Trophoblast cell (in vitro differentiated cells and primary cell): ENCODE measurements at regions not wholly inside any gene's neighbourhood (a gene's known extent, or its start where the extent isn't known, plus 50 kb on each side); places are given as distances from the start of the nearest gene placed in this dataset.

ENCODE experiments used
- DNase-seq, 2 donors: peaks; one replicate each; pipeline ENCODE4 v3.0.0-alpha.2; 2016
- H2AFZ ChIP-seq: 2 replicates; pipeline ENCODE4 v1.6.1; 2013; ENCODE audit warnings: low read length, moderate library complexity, mild to moderate bottlenecking; ENCODE audit not compliant: insufficient read depth, poor library complexity
- H2AK5ac ChIP-seq: 2 replicates; pipeline ENCODE4 v1.6.1; 2013; ENCODE audit warnings: mild to moderate bottlenecking, low read length
- H2BK120ac ChIP-seq: 2 replicates; pipeline ENCODE4 v1.6.1; 2013; ENCODE audit warnings: low read length, mild to moderate bottlenecking, moderate library complexity; ENCODE audit not compliant: insufficient read depth, poor library complexity
- H2BK12ac ChIP-seq: 2 replicates; pipeline ENCODE4 v1.6.1; 2013; ENCODE audit warnings: mild to moderate bottlenecking, low read length, moderate library complexity
- H2BK5ac ChIP-seq: 2 replicates; pipeline ENCODE4 v1.6.1; 2013; ENCODE audit warnings: low read length, low read depth, moderate library complexity, mild to moderate bottlenecking; ENCODE audit not compliant: poor library complexity
- H3K14ac ChIP-seq: 2 replicates; pipeline ENCODE4 v1.6.1; 2013; ENCODE audit warnings: mild to moderate bottlenecking, low read length
- H3K18ac ChIP-seq: 2 replicates; pipeline ENCODE4 v1.6.1; 2013; ENCODE audit warnings: mild to moderate bottlenecking, low read length
- H3K23ac ChIP-seq: 2 replicates; pipeline ENCODE4 v1.6.1; 2013; ENCODE audit warnings: low read length
- H3K27ac ChIP-seq: 2 replicates; pipeline ENCODE4 v1.5.1; 2013; ENCODE audit warnings: low read depth, mild to moderate bottlenecking, inconsistent platforms, low read length, moderate library complexity
- H3K27me3 ChIP-seq: 2 replicates; pipeline ENCODE4 v1.6.1; 2013; ENCODE audit warnings: inconsistent platforms, mild to moderate bottlenecking, low read length, moderate library complexity; ENCODE audit not compliant: insufficient read depth
- H3K36me3 ChIP-seq, 2 experiments: 1 replicate in 1 of 2; 2 replicates in 1 of 2; pipeline ENCODE4 v1.6.1; 2013; ENCODE audit warnings: low read length in 2 of 2, mild to moderate bottlenecking in 2 of 2, moderate library complexity in 1 of 2; ENCODE audit not compliant: insufficient read depth in 2 of 2, control insufficient read depth in 1 of 2
- H3K4ac ChIP-seq: 2 replicates; pipeline ENCODE4 v1.6.1; 2013; ENCODE audit warnings: low read depth, mild to moderate bottlenecking, low read length, moderate library complexity
- H3K4me1 ChIP-seq, 2 experiments: 1 replicate in 1 of 2; 2 replicates in 1 of 2; pipeline ENCODE4 v1.6.1; 2013; ENCODE audit warnings: low read length in 2 of 2, mild to moderate bottlenecking in 2 of 2, moderate library complexity in 1 of 2; ENCODE audit not compliant: insufficient read depth in 2 of 2, control insufficient read depth in 1 of 2
- H3K4me2 ChIP-seq: 2 replicates; pipeline ENCODE4 v1.6.1; 2013; ENCODE audit warnings: inconsistent platforms, mild to moderate bottlenecking, low read length, moderate library complexity
- H3K4me3 ChIP-seq: 2 replicates; pipeline ENCODE4 v1.5.1; 2013; ENCODE audit warnings: mild to moderate bottlenecking, low read depth, low read length, inconsistent platforms
- H3K79me1 ChIP-seq: one replicate; pipeline ENCODE4 v1.6.1; 2013; ENCODE audit warnings: low read length
- H3K79me2 ChIP-seq: 2 replicates; pipeline ENCODE4 v1.6.1; 2013; ENCODE audit warnings: low read length, mild to moderate bottlenecking; ENCODE audit not compliant: control insufficient read depth, insufficient read depth, poor library complexity
- H3K9ac ChIP-seq: 2 replicates; pipeline ENCODE4 v1.6.1; 2013; ENCODE audit warnings: mild to moderate bottlenecking, low read length
- H3K9me3 ChIP-seq: 2 replicates; pipeline ENCODE4 v1.6.1; 2013; ENCODE audit warnings: low read depth, mild to moderate bottlenecking, control low read depth, inconsistent platforms, low read length; ENCODE audit not compliant: insufficient read depth
- H4K12ac ChIP-seq: 2 replicates; pipeline ENCODE4 v1.6.1; 2013; ENCODE audit warnings: low read depth, mild to moderate bottlenecking, low read length, moderate library complexity
- H4K8ac ChIP-seq: 2 replicates; pipeline ENCODE4 v1.6.1; 2013; ENCODE audit warnings: low read depth, mild to moderate bottlenecking, low read length, moderate library complexity
- H4K91ac ChIP-seq: one replicate; pipeline ENCODE4 v1.6.1; 2013; ENCODE audit warnings: low read depth, mild to moderate bottlenecking, low read length, moderate library complexity
- WGBS: extraction: QIAGEN DNeasy Blood & Tissue Kit; methylation state at CpG from one replicate; pipeline ENCODE4 v1.1.7; 2013; ENCODE audit warnings: missing lambda C conversion rate; ENCODE audit not compliant: insufficient read length, insufficient coverage; ENCODE audit errors: extremely low coverage; 5-methylcytosine and 5-hydroxymethylcytosine counted together

DNA sequence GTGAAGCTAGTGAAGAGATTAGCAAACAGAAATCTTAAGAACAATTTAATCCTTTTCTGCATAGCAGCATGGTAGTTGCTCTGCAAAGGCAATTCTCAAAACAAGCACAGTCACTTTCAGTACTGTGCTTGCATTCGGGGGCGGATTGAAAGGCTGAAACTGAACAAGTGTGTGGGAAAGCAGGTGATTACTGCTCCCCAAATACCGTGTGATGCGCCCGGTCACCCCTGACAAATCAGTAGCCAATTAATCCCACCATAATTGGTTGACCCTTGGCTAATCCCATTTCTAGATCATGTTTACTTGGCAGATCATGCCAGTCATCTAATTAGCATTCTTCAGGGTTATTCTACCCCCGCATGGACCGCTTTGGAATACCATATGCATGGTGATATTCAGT is 76.5 kb upstream of the ADRB1 start:
- no peak overlapping the region for H3K4me2 ChIP-seq
- WGBS: no CpG with 5 or more reads among the region's 7 CpGs
- H3K9ac ChIP-seq: no peak overlapping the region
- H2AK5ac ChIP-seq: no peak overlapping the region
- H2BK12ac ChIP-seq: no peak overlapping the region
- H2BK120ac ChIP-seq: no peak overlapping the region
- H3K79me1 ChIP-seq: no peaks in the 10 kb centered on the region
- H3K27me3 ChIP-seq: no peaks in the 10 kb centered on the region
- H4K12ac ChIP-seq: no peak overlapping the region
- no peak overlapping the region for H3K4me3 ChIP-seq
- no peak overlapping the region for H3K4ac ChIP-seq
- H3K14ac ChIP-seq: no peak overlapping the region
- no peak overlapping the region for H4K91ac ChIP-seq
- no peaks in the 10 kb centered on the region for H3K4me1 ChIP-seq
- no peaks in the 10 kb centered on the region for H3K79me2 ChIP-seq
- no peak overlapping the region for H2BK5ac ChIP-seq
- no peak overlapping the region for H2AFZ ChIP-seq
- H3K36me3 ChIP-seq: no peaks in the 10 kb centered on the region
- no peak overlapping the region for H4K8ac ChIP-seq
- no peaks in the 10 kb centered on the region for H3K9me3 ChIP-seq
- H3K23ac ChIP-seq: no peak overlapping the region
- H3K27ac ChIP-seq: no peak overlapping the region
- H3K18ac ChIP-seq: no peak overlapping the region
- DNase-seq: no peak

DNA sequence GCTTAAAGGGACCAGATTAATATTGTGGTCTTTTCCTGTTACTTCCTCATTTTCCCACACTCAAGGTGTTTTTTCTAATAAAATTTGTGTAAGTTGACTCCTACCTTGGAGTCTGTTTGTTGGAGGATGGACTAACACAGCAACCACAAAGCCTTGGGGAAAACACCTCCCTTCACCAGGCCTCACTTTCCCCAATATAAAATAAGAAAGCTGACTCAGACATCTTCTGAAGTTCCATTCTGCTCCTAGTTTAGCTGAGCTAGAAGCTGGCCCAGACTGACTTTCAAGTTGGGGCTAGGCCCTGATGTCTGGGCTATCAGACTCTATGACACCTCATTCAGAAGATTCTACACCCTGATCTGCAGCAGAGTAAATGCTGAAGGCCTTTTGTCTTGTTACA is 73.0 kb upstream of the ADRB1 start:
- H2BK12ac ChIP-seq: no peak overlapping the region
- H4K12ac ChIP-seq: no peak overlapping the region
- H3K27me3 ChIP-seq: no peaks in the 10 kb centered on the region
- H3K9ac ChIP-seq: no peak overlapping the region
- H3K18ac ChIP-seq: no peak overlapping the region
- no peak overlapping the region for H2BK120ac ChIP-seq
- H3K36me3 ChIP-seq: no peaks in the 10 kb centered on the region
- H3K4me3 ChIP-seq: no peak overlapping the region
- no peaks in the 10 kb centered on the region for H3K79me2 ChIP-seq
- no peak overlapping the region for H2AK5ac ChIP-seq
- H3K27ac ChIP-seq: no peak overlapping the region
- H3K9me3 ChIP-seq: no peaks in the 10 kb centered on the region
- no peak overlapping the region for H4K8ac ChIP-seq
- no peak overlapping the region for H3K4me2 ChIP-seq
- H2AFZ ChIP-seq: no peak overlapping the region
- no peaks in the 10 kb centered on the region for H3K4me1 ChIP-seq
- DNase-seq: no peak
- H2BK5ac ChIP-seq: no peak overlapping the region
- H3K14ac ChIP-seq: no peak overlapping the region
- no peak overlapping the region for H4K91ac ChIP-seq
- H3K23ac ChIP-seq: no peak overlapping the region
- H3K79me1 ChIP-seq: no peaks in the 10 kb centered on the region
- no peak overlapping the region for H3K4ac ChIP-seq

GRCh38 chr10:113971349-113971973 is 72.2 kb upstream of the ADRB1 start:
- no peak overlapping the region for H3K23ac ChIP-seq

DNA sequence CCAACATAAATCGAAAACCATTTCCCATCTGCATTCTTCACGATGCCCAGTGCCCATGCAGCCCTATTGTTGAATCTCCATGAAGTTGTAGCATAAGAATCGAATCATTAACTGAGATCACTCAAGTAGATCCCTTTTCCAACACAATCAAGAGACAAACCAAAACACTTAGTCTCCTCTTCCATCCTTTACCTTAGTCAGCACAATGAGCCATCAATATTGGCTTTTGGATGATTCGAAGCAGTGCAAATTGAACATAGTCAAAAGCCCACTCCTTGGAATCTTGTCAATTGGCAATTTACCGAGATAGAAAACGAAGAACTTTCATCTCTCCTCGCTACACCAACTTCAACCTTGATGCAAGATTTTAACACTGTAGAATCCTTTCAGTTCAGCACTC is 66.5 kb upstream of the ADRB1 start:
- H3K79me1 ChIP-seq: peaks cover 2% of the 10 kb centered on the region
- no peaks in the 10 kb centered on the region for H3K27me3 ChIP-seq
- no peak overlapping the region for H3K27ac ChIP-seq
- H4K12ac ChIP-seq: no peak overlapping the region
- no peak overlapping the region for H4K91ac ChIP-seq
- no peak overlapping the region for H2BK120ac ChIP-seq
- H3K18ac ChIP-seq: no peak overlapping the region
- DNase-seq: no peak
- no peak overlapping the region for H4K8ac ChIP-seq
- no peak overlapping the region for H2BK5ac ChIP-seq
- H3K4me2 ChIP-seq: no peak overlapping the region
- no peaks in the 10 kb centered on the region for H3K9me3 ChIP-seq
- H2AFZ ChIP-seq: no peak overlapping the region
- no peak overlapping the region for H3K14ac ChIP-seq
- no peak overlapping the region for H2BK12ac ChIP-seq
- no peak overlapping the region for H3K9ac ChIP-seq
- no peak overlapping the region for H3K4me3 ChIP-seq
- H3K36me3 ChIP-seq: no peaks in the 10 kb centered on the region
- no peak overlapping the region for H3K23ac ChIP-seq
- H3K79me2 ChIP-seq: no peaks in the 10 kb centered on the region
- peaks cover 0 to 2% of the 10 kb centered on the region in 2 experiments for H3K4me1 ChIP-seq
- no peak overlapping the region for H3K4ac ChIP-seq
- no peak overlapping the region for H2AK5ac ChIP-seq
- WGBS: no CpG with 5 or more reads among the region's 7 CpGs

More at GRCh38 chr10:113971349-113971973, 72.2 kb upstream of the ADRB1 start:
- H4K12ac ChIP-seq: no peak overlapping the region
- no peak overlapping the region for H2BK12ac ChIP-seq
- H3K36me3 ChIP-seq: no peaks in the 10 kb centered on the region
- H4K8ac ChIP-seq: no peak overlapping the region
- H3K18ac ChIP-seq: no peak overlapping the region
- H3K4me3 ChIP-seq: no peak overlapping the region
- no peak overlapping the region for H4K91ac ChIP-seq
- no peak overlapping the region for H2AK5ac ChIP-seq
- no peak overlapping the region for H3K14ac ChIP-seq
- H3K9ac ChIP-seq: no peak overlapping the region
- no peak for DNase-seq
- no peak overlapping the region for H3K27ac ChIP-seq
- H3K4me1 ChIP-seq: no peaks in the 10 kb centered on the region
- no peaks in the 10 kb centered on the region for H3K79me1 ChIP-seq
- WGBS: no CpG with 5 or more reads among the region's 3 CpGs
- no peak overlapping the region for H2AFZ ChIP-seq
- H3K4ac ChIP-seq: no peak overlapping the region
- H3K79me2 ChIP-seq: no peaks in the 10 kb centered on the region
- H3K27me3 ChIP-seq: no peaks in the 10 kb centered on the region
- H2BK120ac ChIP-seq: no peak overlapping the region
- H2BK5ac ChIP-seq: no peak overlapping the region
- no peaks in the 10 kb centered on the region for H3K9me3 ChIP-seq
- H3K4me2 ChIP-seq: no peak overlapping the region
